OCI-LY1 (cell line): ENCODE measurements at regions not wholly inside any gene's neighbourhood (a gene's known extent, or its start where the extent isn't known, plus 50 kb on each side); places are given as distances from the start of the nearest gene placed in this dataset.

Source experiments
- H2AFZ ChIP-seq: fragments of 200-600 bp; sonication (generic), shearing (Covaris generic); 2 replicates; pipeline ENCODE4 v1.6.0; 2014; ENCODE audit warnings: antibody characterized with exemption, mild to moderate bottlenecking, low read length
- H3F3A ChIP-seq: fragments of 200-600 bp; sonication (generic), shearing (Covaris generic); 2 replicates; pipeline ENCODE4 v1.6.0; 2014; ENCODE audit warnings: mild to moderate bottlenecking, antibody characterized with exemption, low read length, moderate library complexity; ENCODE audit not compliant: insufficient read depth
- H3K27ac ChIP-seq: fragments of 200-600 bp; sonication (generic); 2 replicates; pipeline ENCODE4 v1.5.1; 2014; ENCODE audit warnings: low read length, mixed run types, mild to moderate bottlenecking, low read depth; ENCODE audit not compliant: poor library complexity, severe bottlenecking
- H3K27me3 ChIP-seq: fragments of 200-600 bp; sonication (generic); 2 replicates; pipeline ENCODE4 v1.6.0; 2014; ENCODE audit warnings: antibody characterized with exemption, mild to moderate bottlenecking, low read length, moderate library complexity; ENCODE audit not compliant: insufficient read depth
- H3K36me3 ChIP-seq: fragments of 200-600 bp; sonication (generic); 2 replicates; pipeline ENCODE4 v1.6.1; 2014; ENCODE audit warnings: mild to moderate bottlenecking, antibody characterized with exemption, low read length, moderate library complexity, mixed read lengths; ENCODE audit not compliant: insufficient read depth
- H3K4me1 ChIP-seq: fragments of 200-600 bp; sonication (generic); 2 replicates; pipeline ENCODE4 v1.5.1; 2014; ENCODE audit warnings: mild to moderate bottlenecking, low read length, moderate library complexity; ENCODE audit not compliant: insufficient read depth, severe bottlenecking
- H3K4me2 ChIP-seq: fragments of 200-600 bp; sonication (generic), shearing (Covaris generic); 2 replicates; pipeline ENCODE4 v1.6.1; 2014; ENCODE audit warnings: low read length
- H3K4me3 ChIP-seq: fragments of 200-600 bp; sonication (generic); 2 replicates; pipeline ENCODE4 v1.5.1; 2014; ENCODE audit warnings: low read length, low read depth, mild to moderate bottlenecking, mixed read lengths; ENCODE audit not compliant: poor library complexity, severe bottlenecking
- H3K79me2 ChIP-seq: fragments of 200-600 bp; shearing (Covaris generic); 2 replicates; pipeline ENCODE4 v1.6.1; 2016; ENCODE audit warnings: mixed run types, low read length, mixed read lengths; ENCODE audit not compliant: insufficient read depth
- H3K9ac ChIP-seq: fragments of 200-600 bp; sonication (generic), shearing (Covaris generic); 2 replicates; pipeline ENCODE4 v1.6.1; 2014; ENCODE audit warnings: mild to moderate bottlenecking, low read length, mixed read lengths
- H3K9me2 ChIP-seq: fragments of 200-600 bp; sonication (generic), shearing (Covaris generic); 2 replicates; pipeline ENCODE4 v1.6.1; 2014; ENCODE audit warnings: low read depth, mild to moderate bottlenecking, low read length, mixed read lengths
- H3K9me3 ChIP-seq: fragments of 200-600 bp; shearing (Covaris generic); 2 replicates; pipeline ENCODE4 v1.6.1; 2014; ENCODE audit warnings: low read length, mixed read lengths
- H4K20me1 ChIP-seq: fragments of 200-600 bp; sonication (generic), shearing (Covaris generic); 2 replicates; pipeline ENCODE4 v1.6.0; 2016; ENCODE audit warnings: mild to moderate bottlenecking, low read length; ENCODE audit not compliant: insufficient read depth
- EZH2 ChIP-seq: fragments of 200-600 bp; sonication (generic), shearing (Covaris generic); IDR thresholded peaks from 2 replicates; pipeline ENCODE4 v1.8.0; 2017; ENCODE audit warnings: borderline replicate concordance, mixed run types, mild to moderate bottlenecking, antibody characterized with exemption, low read length, moderate library complexity, mixed read lengths
- TF ChIP-seq, protein P1 (sequence below): fragments of 200-600 bp; sonication (generic), shearing (Covaris generic); IDR thresholded peaks from 2 replicates; pipeline ENCODE4 v1.5.1; 2017; ENCODE audit warnings: mild to moderate bottlenecking, antibody characterized with exemption, low read length, moderate library complexity, mixed read lengths

DNA sequence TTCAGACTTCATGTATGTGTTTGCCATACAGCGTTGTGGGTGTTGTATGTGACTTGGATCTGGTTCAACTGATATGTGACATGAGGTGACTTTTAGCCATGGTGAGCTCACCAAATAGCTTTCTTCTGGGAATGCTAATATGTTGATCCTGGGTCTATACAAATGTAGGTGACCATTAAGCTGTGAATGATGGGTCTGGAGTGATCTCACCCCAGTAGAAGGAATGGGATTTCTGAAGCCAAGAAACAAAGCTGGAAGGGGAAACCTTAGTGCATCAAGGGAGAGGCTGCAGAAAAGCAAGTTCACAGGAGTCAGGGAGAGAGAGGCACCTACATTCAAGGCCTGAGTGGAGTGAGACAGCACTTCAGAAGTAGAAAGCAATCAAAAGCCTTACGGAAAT is 421.0 kb upstream of the THRB start:
- Histone ChIP-seq H3K4me2 (no peak overlapping the region), H3K4me3 (no peak overlapping the region)

DNA sequence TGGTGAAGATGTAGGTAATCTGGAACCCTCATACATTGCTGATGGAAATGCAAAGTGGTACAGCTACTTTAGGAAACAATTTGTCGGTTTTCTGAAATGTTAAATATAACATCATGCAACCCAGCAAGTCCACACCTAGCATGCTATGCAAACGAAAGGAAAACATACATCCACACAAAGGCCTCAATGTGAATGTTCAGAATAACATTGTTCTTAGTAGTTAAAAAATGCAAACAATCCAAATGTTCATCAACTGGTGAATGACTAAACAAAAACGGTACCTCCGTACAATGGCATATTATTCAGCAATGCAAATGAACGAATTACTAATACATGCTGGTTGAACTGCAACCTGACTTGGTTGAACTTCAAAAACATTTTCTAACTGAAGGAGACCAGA is 423.3 kb upstream of the THRB start:
- H2AFZ ChIP-seq, result no peak overlapping the region
- no peaks in the 10 kb centered on the region for H4K20me1 ChIP-seq
- H3K4me1 ChIP-seq, result no peaks in the 10 kb centered on the region
- H3F3A ChIP-seq, result no peaks in the 10 kb centered on the region
- no peaks in the 10 kb centered on the region for H3K9me3 ChIP-seq
- H3K27me3 ChIP-seq, result no peaks in the 10 kb centered on the region
- H3K9ac ChIP-seq, result no peak overlapping the region
- H3K4me3 ChIP-seq, result no peak overlapping the region
- no peaks in the 10 kb centered on the region for H3K9me2 ChIP-seq
- H3K36me3 ChIP-seq, result no peaks in the 10 kb centered on the region
- H3K79me2 ChIP-seq, result no peaks in the 10 kb centered on the region
- TF ChIP-seq EZH2, result no peak
- TF ChIP-seq, protein P1, sequence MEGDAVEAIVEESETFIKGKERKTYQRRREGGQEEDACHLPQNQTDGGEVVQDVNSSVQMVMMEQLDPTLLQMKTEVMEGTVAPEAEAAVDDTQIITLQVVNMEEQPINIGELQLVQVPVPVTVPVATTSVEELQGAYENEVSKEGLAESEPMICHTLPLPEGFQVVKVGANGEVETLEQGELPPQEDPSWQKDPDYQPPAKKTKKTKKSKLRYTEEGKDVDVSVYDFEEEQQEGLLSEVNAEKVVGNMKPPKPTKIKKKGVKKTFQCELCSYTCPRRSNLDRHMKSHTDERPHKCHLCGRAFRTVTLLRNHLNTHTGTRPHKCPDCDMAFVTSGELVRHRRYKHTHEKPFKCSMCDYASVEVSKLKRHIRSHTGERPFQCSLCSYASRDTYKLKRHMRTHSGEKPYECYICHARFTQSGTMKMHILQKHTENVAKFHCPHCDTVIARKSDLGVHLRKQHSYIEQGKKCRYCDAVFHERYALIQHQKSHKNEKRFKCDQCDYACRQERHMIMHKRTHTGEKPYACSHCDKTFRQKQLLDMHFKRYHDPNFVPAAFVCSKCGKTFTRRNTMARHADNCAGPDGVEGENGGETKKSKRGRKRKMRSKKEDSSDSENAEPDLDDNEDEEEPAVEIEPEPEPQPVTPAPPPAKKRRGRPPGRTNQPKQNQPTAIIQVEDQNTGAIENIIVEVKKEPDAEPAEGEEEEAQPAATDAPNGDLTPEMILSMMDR, result no peak
- no peak overlapping the region for H3K27ac ChIP-seq
- no peak overlapping the region for H3K4me2 ChIP-seq

More for the DNA sequence above, 421.0 kb upstream of the THRB start:
- Histone ChIP-seq H3K4me1 (no peaks in the 10 kb centered on the region), H3K9me3 (no peaks in the 10 kb centered on the region), H3K36me3 (no peaks in the 10 kb centered on the region), H3K27ac (no peak overlapping the region), H3K9me2 (no peaks in the 10 kb centered on the region), H3F3A (no peaks in the 10 kb centered on the region), H3K79me2 (no peaks in the 10 kb centered on the region), H3K27me3 (no peaks in the 10 kb centered on the region), H4K20me1 (no peaks in the 10 kb centered on the region), H3K9ac (no peak overlapping the region), H2AFZ (no peak overlapping the region)
- no peak for TF ChIP-seq EZH2
- TF ChIP-seq, protein P1, result no peak

DNA sequence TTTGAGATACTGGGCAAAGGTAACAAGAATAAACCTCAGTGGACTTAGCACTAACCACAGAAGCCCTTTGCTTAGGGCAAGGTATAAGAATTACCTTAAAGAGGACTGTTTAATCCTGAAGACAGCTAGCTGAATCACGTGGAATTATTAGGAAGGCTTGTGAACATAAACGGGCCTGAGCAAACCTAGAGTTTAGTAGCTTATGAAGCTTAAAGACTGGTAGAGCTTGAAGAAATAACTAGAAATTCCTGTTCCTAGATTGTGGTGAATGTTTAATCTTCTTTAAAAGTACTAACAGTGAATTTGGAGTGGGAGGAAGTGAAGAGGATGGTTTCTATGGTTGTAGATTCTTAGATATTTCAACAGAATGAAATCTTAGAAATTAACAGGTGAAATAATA is 428.9 kb upstream of the THRB start:
- Histone ChIP-seq H3K9ac (no peak overlapping the region), H3K27me3 (no peaks in the 10 kb centered on the region), H3F3A (no peaks in the 10 kb centered on the region), H3K4me3 (no peak overlapping the region), H3K4me2 (no peak overlapping the region), H2AFZ (no peak overlapping the region), H3K4me1 (no peaks in the 10 kb centered on the region), H4K20me1 (no peaks in the 10 kb centered on the region), H3K79me2 (no peaks in the 10 kb centered on the region), H3K36me3 (no peaks in the 10 kb centered on the region), H3K9me3 (no peaks in the 10 kb centered on the region), H3K27ac (no peak overlapping the region), H3K9me2 (no peaks in the 10 kb centered on the region)
- no peak for TF ChIP-seq EZH2
- TF ChIP-seq, protein P1, result no peak
